A673 (cell line): ENCODE measurements at regions not wholly inside any gene's neighbourhood (a gene's known extent, or its start where the extent isn't known, plus 50 kb on each side); places are given as distances from the start of the nearest gene placed in this dataset.

Experiments used
- BruUV-seq: library from RNA; stranded (reverse); fragments of 400-500 nt; replicated peaks from 2 replicates; lab custom pipeline; 2021; lab: Mats Ljungman, UMichigan
- CTCF ChIA-PET: fragments of 300-600 bp; sonication (Branson Sonifier 250); formaldehyde crosslinking; loops from one replicate; lab custom pipeline; 2022; ENCODE audit warnings: antibody characterized with exemption; lab: Charles Lee
- POLR2A ChIA-PET: fragments of 300-600 bp; sonication (Branson Sonifier 250); formaldehyde crosslinking; loops from one replicate; lab custom pipeline; 2022; ENCODE audit warnings: antibody characterized with exemption; ENCODE audit not compliant: low non-redundant PET; lab: Charles Lee
- DNase-seq: peaks from one replicate; pipeline ENCODE4 v3.0.0-alpha.2; 2015; ENCODE audit warnings: low spot score
- H3K27ac ChIP-seq: fragments of 200-600 bp; sonication (generic); 2 replicates; pipeline ENCODE4 v1.5.1; 2016; ENCODE audit warnings: mixed run types, low read depth, mild to moderate bottlenecking, mixed read lengths, antibody characterized with exemption, low read length; ENCODE audit not compliant: poor library complexity, severe bottlenecking
- H3K27me3 ChIP-seq: fragments of 200-600 bp; sonication (generic); replicated peaks from 2 replicates; pipeline ENCODE4 v1.6.1; 2017; ENCODE audit warnings: mixed run types, low read depth, mild to moderate bottlenecking, mixed read lengths, antibody characterized with exemption, low read length; ENCODE audit not compliant: insufficient read depth, poor library complexity
- H3K36me3 ChIP-seq: fragments of 200-600 bp; sonication (generic); 2 replicates; pipeline ENCODE4 v1.6.1; 2016; ENCODE audit warnings: mixed run types, mild to moderate bottlenecking, mixed read lengths, antibody characterized with exemption, low read length; ENCODE audit not compliant: insufficient read depth, poor library complexity, severe bottlenecking
- H3K4me1 ChIP-seq: fragments of 200-600 bp; sonication (generic); 2 replicates; pipeline ENCODE4 v1.6.1; 2017; ENCODE audit warnings: mixed run types, mild to moderate bottlenecking, mixed read lengths, antibody characterized with exemption, low read length; ENCODE audit not compliant: insufficient read depth, poor library complexity, severe bottlenecking
- H3K4me3 ChIP-seq: fragments of 200-600 bp; sonication (generic); 2 replicates; pipeline ENCODE4 v1.5.1; 2016; ENCODE audit warnings: low read depth, mixed run types, mild to moderate bottlenecking, mixed read lengths, low read length; ENCODE audit not compliant: poor library complexity, severe bottlenecking
- H3K9me3 ChIP-seq: fragments of 200-600 bp; sonication (generic); 2 replicates; pipeline ENCODE4 v1.6.1; 2016; ENCODE audit warnings: mixed run types, low read depth, mild to moderate bottlenecking, mixed read lengths, antibody characterized with exemption, low read length; ENCODE audit not compliant: poor library complexity, severe bottlenecking
- EZH2 ChIP-seq: fragments of 200-600 bp; sonication (generic); IDR thresholded peaks from 2 replicates; pipeline ENCODE4 v1.6.1; 2017; ENCODE audit warnings: borderline replicate concordance, low read depth, mild to moderate bottlenecking, mixed read lengths, antibody characterized with exemption, low read length; ENCODE audit not compliant: poor library complexity, severe bottlenecking
- intact Hi-C: fragments of 100-400 bp; cut with micrococcal nuclease; formaldehyde crosslinking; loops from one replicate; pipeline ENCODE4 v1.10.0; 2022; ENCODE audit not compliant: unreplicated experiment
- TF ChIP-seq, protein P1 (sequence below): fragments of 300-800, 200-600 bp; sonication (generic); conservative IDR thresholded peaks from 2 replicates; pipeline ENCODE4 v1.5.1; 2017; ENCODE audit warnings: low read depth, mild to moderate bottlenecking, antibody characterized with exemption, low read length, moderate library complexity, mixed read lengths

GRCh38 chr6:109925075-109925474 is 53.0 kb upstream of the GPR6 start:
- ChIA-PET CTCF (no interaction called here), POLR2A (no interaction called here)
- Histone ChIP-seq H3K27ac (no peak overlapping the region), H3K4me3 (no peak overlapping the region), H3K9me3 (no peaks in the 10 kb centered on the region), H3K27me3 (no peaks in the 10 kb centered on the region), H3K4me1 (no peaks in the 10 kb centered on the region), H3K36me3 (no peaks in the 10 kb centered on the region)
- DNase-seq, result no peak
- no TSS peak for BruUV-seq
- intact Hi-C loops, result no loop called here
- TF ChIP-seq EZH2, result no peak
- TF ChIP-seq, protein P1, sequence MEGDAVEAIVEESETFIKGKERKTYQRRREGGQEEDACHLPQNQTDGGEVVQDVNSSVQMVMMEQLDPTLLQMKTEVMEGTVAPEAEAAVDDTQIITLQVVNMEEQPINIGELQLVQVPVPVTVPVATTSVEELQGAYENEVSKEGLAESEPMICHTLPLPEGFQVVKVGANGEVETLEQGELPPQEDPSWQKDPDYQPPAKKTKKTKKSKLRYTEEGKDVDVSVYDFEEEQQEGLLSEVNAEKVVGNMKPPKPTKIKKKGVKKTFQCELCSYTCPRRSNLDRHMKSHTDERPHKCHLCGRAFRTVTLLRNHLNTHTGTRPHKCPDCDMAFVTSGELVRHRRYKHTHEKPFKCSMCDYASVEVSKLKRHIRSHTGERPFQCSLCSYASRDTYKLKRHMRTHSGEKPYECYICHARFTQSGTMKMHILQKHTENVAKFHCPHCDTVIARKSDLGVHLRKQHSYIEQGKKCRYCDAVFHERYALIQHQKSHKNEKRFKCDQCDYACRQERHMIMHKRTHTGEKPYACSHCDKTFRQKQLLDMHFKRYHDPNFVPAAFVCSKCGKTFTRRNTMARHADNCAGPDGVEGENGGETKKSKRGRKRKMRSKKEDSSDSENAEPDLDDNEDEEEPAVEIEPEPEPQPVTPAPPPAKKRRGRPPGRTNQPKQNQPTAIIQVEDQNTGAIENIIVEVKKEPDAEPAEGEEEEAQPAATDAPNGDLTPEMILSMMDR, result no peak

GRCh38 chr6:109927052-109927451 is 51.1 kb upstream of the GPR6 start:
- ChIA-PET POLR2A (no interaction called here), CTCF (no interaction called here)
- H3K4me1 ChIP-seq, result no peaks in the 10 kb centered on the region
- TF ChIP-seq, protein P1, result no peak
- no peak for TF ChIP-seq EZH2
- no TSS peak for BruUV-seq
- H3K27me3 ChIP-seq, result no peaks in the 10 kb centered on the region
- DNase-seq, result no peak
- H3K27ac ChIP-seq, result no peak overlapping the region
- intact Hi-C loops, result no loop called here
- H3K9me3 ChIP-seq, result no peaks in the 10 kb centered on the region
- H3K36me3 ChIP-seq, result no peaks in the 10 kb centered on the region
- H3K4me3 ChIP-seq, result no peak overlapping the region
